ENCODE measurements at regions not wholly inside any gene's neighbourhood (a gene's known extent, or its start where the extent isn't known, plus 50 kb on each side); places are given as distances from the start of the nearest gene placed in this dataset.

DNA sequence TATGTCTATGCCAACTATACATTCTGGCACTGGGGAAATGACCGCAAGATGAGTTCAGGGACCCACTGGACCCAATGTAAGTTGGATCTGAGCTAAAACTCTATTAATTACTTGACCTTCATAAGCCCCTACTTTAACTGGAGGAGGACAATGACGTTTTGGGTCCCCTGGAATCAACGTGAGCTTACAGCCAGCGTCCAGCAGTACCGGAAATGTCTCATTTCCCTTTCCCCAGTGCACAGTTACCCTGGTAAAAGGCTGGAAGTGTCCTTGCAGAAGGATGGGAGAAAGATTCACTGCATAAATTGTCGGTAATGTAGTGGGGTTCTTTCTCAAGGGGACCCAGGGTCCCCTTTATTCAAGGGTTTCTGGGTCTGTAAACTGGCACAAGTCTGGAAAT, 1297.6 kb upstream of the ACVR2A start:
- TF ChIP-seq, protein P1, sequence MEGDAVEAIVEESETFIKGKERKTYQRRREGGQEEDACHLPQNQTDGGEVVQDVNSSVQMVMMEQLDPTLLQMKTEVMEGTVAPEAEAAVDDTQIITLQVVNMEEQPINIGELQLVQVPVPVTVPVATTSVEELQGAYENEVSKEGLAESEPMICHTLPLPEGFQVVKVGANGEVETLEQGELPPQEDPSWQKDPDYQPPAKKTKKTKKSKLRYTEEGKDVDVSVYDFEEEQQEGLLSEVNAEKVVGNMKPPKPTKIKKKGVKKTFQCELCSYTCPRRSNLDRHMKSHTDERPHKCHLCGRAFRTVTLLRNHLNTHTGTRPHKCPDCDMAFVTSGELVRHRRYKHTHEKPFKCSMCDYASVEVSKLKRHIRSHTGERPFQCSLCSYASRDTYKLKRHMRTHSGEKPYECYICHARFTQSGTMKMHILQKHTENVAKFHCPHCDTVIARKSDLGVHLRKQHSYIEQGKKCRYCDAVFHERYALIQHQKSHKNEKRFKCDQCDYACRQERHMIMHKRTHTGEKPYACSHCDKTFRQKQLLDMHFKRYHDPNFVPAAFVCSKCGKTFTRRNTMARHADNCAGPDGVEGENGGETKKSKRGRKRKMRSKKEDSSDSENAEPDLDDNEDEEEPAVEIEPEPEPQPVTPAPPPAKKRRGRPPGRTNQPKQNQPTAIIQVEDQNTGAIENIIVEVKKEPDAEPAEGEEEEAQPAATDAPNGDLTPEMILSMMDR (conservative IDR thresholded peaks at IDR 0.05; ENCODE audit: low read depth, low read length), result no peak
- no peak for TF ChIP-seq EZH2phosphoT487 (IDR thresholded peaks at IDR 0.05; ENCODE audit: borderline replicate concordance, low read length)
- no peak for TF ChIP-seq EZH2 (IDR thresholded peaks at IDR 0.05; ENCODE audit: low read length, unreplicated experiment)

Measured in PC-3 (cell line).